ENCODE measurements at regions not wholly inside any gene's neighbourhood (a gene's known extent, or its start where the extent isn't known, plus 50 kb on each side); places are given as distances from the start of the nearest gene placed in this dataset.

GRCh38 chr9:7977586-7977985, 178.0 kb upstream of the DMAC1 start:
- no peaks in the 10 kb centered on the region for H3F3A ChIP-seq (ENCODE audit: insufficient read depth)
- no peaks in the 10 kb centered on the region for H3K4me1 ChIP-seq (ENCODE audit: insufficient read depth)
- WGBS, 2 experiments (ENCODE audit: low coverage in 1 of 2, low lambda C conversion rate in 2 of 2, missing lambda C conversion rate in 2 of 2): 43 to 46% methylated on average over 5 of the region's 5 CpGs

GRCh38 chr9:7976856-7977255, 177.3 kb upstream of the DMAC1 start:
- 22 to 32% methylated on average over 2 of the region's 2 CpGs for WGBS, 2 experiments (ENCODE audit: low coverage in 1 of 2, low lambda C conversion rate in 2 of 2, missing lambda C conversion rate in 2 of 2)
- Histone ChIP-seq H3K36me3 (ENCODE audit: low read depth) (no peaks in the 10 kb centered on the region), H3K4me2 (ENCODE audit: unreplicated experiment) (no peak overlapping the region), H3K9me2 (ENCODE audit: insufficient read depth) (no peaks in the 10 kb centered on the region), H3K9ac (no peak overlapping the region), H3F3A (ENCODE audit: insufficient read depth) (no peaks in the 10 kb centered on the region), H3K79me2 (ENCODE audit: insufficient read depth) (no peaks in the 10 kb centered on the region), H3K27ac (no peak overlapping the region), H3K27me3 (replicated peaks; ENCODE audit: insufficient read depth) (no peaks in the 10 kb centered on the region), H2AFZ (no peak overlapping the region), H3K4me3 (no peak overlapping the region), H4K20me1 (ENCODE audit: insufficient read depth) (no peaks in the 10 kb centered on the region), H3K9me3 (ENCODE audit: low read depth) (no peaks in the 10 kb centered on the region), H3K4me1 (ENCODE audit: insufficient read depth) (no peaks in the 10 kb centered on the region)
- TF ChIP-seq EZH2 (IDR thresholded peaks at IDR 0.05; ENCODE audit: insufficient read depth, poor library complexity, severe bottlenecking): no peak
- TF ChIP-seq EZH2phosphoT487 (IDR thresholded peaks at IDR 0.05; ENCODE audit: insufficient read depth, low read depth): no peak
- DNase-seq: no peak
- in situ Hi-C loops (cut with MboI): no loop called here

More at GRCh38 chr9:7977586-7977985, 178.0 kb upstream of the DMAC1 start:
- no peaks in the 10 kb centered on the region for H3K27me3 ChIP-seq (replicated peaks; ENCODE audit: insufficient read depth)
- no peaks in the 10 kb centered on the region for H3K9me2 ChIP-seq (ENCODE audit: insufficient read depth)
- no peak overlapping the region for H3K9ac ChIP-seq
- H3K4me2 ChIP-seq (ENCODE audit: unreplicated experiment): no peak overlapping the region
- no peaks in the 10 kb centered on the region for H3K36me3 ChIP-seq (ENCODE audit: low read depth)
- no peak for DNase-seq
- H2AFZ ChIP-seq: no peak overlapping the region
- no peaks in the 10 kb centered on the region for H3K9me3 ChIP-seq (ENCODE audit: low read depth)
- H3K27ac ChIP-seq: no peak overlapping the region
- H3K4me3 ChIP-seq: no peak overlapping the region
- no peaks in the 10 kb centered on the region for H3K79me2 ChIP-seq (ENCODE audit: insufficient read depth)
- in situ Hi-C loops (cut with MboI): no loop called here
- H4K20me1 ChIP-seq (ENCODE audit: insufficient read depth): no peaks in the 10 kb centered on the region
- TF ChIP-seq EZH2phosphoT487 (IDR thresholded peaks at IDR 0.05; ENCODE audit: insufficient read depth, low read depth): no peak
- TF ChIP-seq EZH2 (IDR thresholded peaks at IDR 0.05; ENCODE audit: insufficient read depth, poor library complexity, severe bottlenecking): no peak

GRCh38 chr9:7976167-7976755, 176.7 kb upstream of the DMAC1 start:
- in situ Hi-C loops (cut with MboI): no loop called here
- TF ChIP-seq EZH2phosphoT487 (IDR thresholded peaks at IDR 0.05; ENCODE audit: insufficient read depth, low read depth) (no peak), EZH2 (IDR thresholded peaks at IDR 0.05; ENCODE audit: insufficient read depth, poor library complexity, severe bottlenecking) (no peak)
- H2AFZ ChIP-seq: no peak overlapping the region
- H3K27me3 ChIP-seq (replicated peaks; ENCODE audit: insufficient read depth): no peaks in the 10 kb centered on the region
- no peaks in the 10 kb centered on the region for H3K36me3 ChIP-seq (ENCODE audit: low read depth)
- H3K79me2 ChIP-seq (ENCODE audit: insufficient read depth): no peaks in the 10 kb centered on the region
- no peak overlapping the region for H3K27ac ChIP-seq
- H3K4me3 ChIP-seq: no peak overlapping the region
- H3K9me2 ChIP-seq (ENCODE audit: insufficient read depth): no peaks in the 10 kb centered on the region
- H3F3A ChIP-seq (ENCODE audit: insufficient read depth): no peaks in the 10 kb centered on the region
- no peaks in the 10 kb centered on the region for H3K9me3 ChIP-seq (ENCODE audit: low read depth)
- H3K4me2 ChIP-seq (ENCODE audit: unreplicated experiment): no peak overlapping the region
- 12 to 20% methylated on average over 4 of the region's 4 CpGs for WGBS, 2 experiments (ENCODE audit: low coverage in 1 of 2, low lambda C conversion rate in 2 of 2, missing lambda C conversion rate in 2 of 2)
- H3K4me1 ChIP-seq (ENCODE audit: insufficient read depth): no peaks in the 10 kb centered on the region
- no peaks in the 10 kb centered on the region for H4K20me1 ChIP-seq (ENCODE audit: insufficient read depth)
- DNase-seq: no peak
- H3K9ac ChIP-seq: no peak overlapping the region

- no peak overlapping the region for H3K4me3 ChIP-seq
- no peaks in the 10 kb centered on the region for H3K79me2 ChIP-seq (ENCODE audit: insufficient read depth)
- H3K9me3 ChIP-seq (ENCODE audit: low read depth): no peaks in the 10 kb centered on the region
- in situ Hi-C loops (cut with MboI): no loop called here
- H3K4me1 ChIP-seq (ENCODE audit: insufficient read depth): no peaks in the 10 kb centered on the region
- H3K36me3 ChIP-seq (ENCODE audit: low read depth): no peaks in the 10 kb centered on the region
- DNase-seq: no peak
- H3K27ac ChIP-seq: no peak overlapping the region
- H4K20me1 ChIP-seq (ENCODE audit: insufficient read depth): no peaks in the 10 kb centered on the region
- TF ChIP-seq EZH2phosphoT487 (IDR thresholded peaks at IDR 0.05; ENCODE audit: insufficient read depth, low read depth) (no peak), EZH2 (IDR thresholded peaks at IDR 0.05; ENCODE audit: insufficient read depth, poor library complexity, severe bottlenecking) (no peak)
- H3K27me3 ChIP-seq (replicated peaks; ENCODE audit: insufficient read depth): no peaks in the 10 kb centered on the region
- no peak overlapping the region for H3K9ac ChIP-seq
- H3F3A ChIP-seq (ENCODE audit: insufficient read depth): no peaks in the 10 kb centered on the region
- H3K9me2 ChIP-seq (ENCODE audit: insufficient read depth): no peaks in the 10 kb centered on the region
- H2AFZ ChIP-seq: no peak overlapping the region
- 38 to 46% methylated on average over 5 of the region's 5 CpGs for WGBS, 2 experiments (ENCODE audit: low coverage in 1 of 2, low lambda C conversion rate in 2 of 2, missing lambda C conversion rate in 2 of 2)
- no peak overlapping the region for H3K4me2 ChIP-seq (ENCODE audit: unreplicated experiment)
Measured at GRCh38 chr9:7975336-7975735, 175.8 kb upstream of the DMAC1 start.
